ENCODE measurements at regions not wholly inside any gene's neighbourhood (a gene's known extent, or its start where the extent isn't known, plus 50 kb on each side); places are given as distances from the start of the nearest gene placed in this dataset.

- Histone ChIP-seq H4K20me1 (replicated peaks; ENCODE audit: insufficient read depth) (no peaks in the 10 kb centered on the region), H3K9me2 (ENCODE audit: insufficient read depth) (no peaks in the 10 kb centered on the region), H3K4me2 (no peak overlapping the region), H2AFZ (no peak overlapping the region), H3K27me3 (ENCODE audit: insufficient read depth) (no peaks in the 10 kb centered on the region), H3K27ac (ENCODE audit: low read depth) (no peak overlapping the region), H3K36me3 (ENCODE audit: insufficient read depth) (no peaks in the 10 kb centered on the region), H3K4me3 (no peak overlapping the region), H3K4me1 (ENCODE audit: insufficient read depth) (no peaks in the 10 kb centered on the region), H3F3A (replicated peaks; ENCODE audit: low read depth) (no peaks in the 10 kb centered on the region), H3K79me2 (replicated peaks; ENCODE audit: insufficient read depth) (no peaks in the 10 kb centered on the region)
- no peaks in the 10 kb centered on the region for H3K4me1 Mint-ChIP-seq
- no peak overlapping the region for H3K27ac Mint-ChIP-seq
- H3K9me3 Mint-ChIP-seq: no peaks in the 10 kb centered on the region
- TF ChIP-seq CTCF (conservative IDR thresholded peaks at IDR 0.05; ENCODE audit: low read depth in 2 of 2) (no peak), EZH2phosphoT487 (IDR thresholded peaks at IDR 0.05; ENCODE audit: unreplicated experiment) (no peak), ETS1 (IDR thresholded peaks at IDR 0.05) (no peak), REST (IDR thresholded peaks at IDR 0.05; ENCODE audit: unreplicated experiment) (no peak), ZNF331 (CRISPR knock-in tag; IDR thresholded peaks at IDR 0.05; ENCODE audit: low read depth) (no peak), ZNF114 (CRISPR knock-in tag; IDR thresholded peaks at IDR 0.05) (no peak), JUNB (IDR thresholded peaks at IDR 0.05; ENCODE audit: unreplicated experiment) (no peak)
- ATAC-seq (no peak), DNase-seq (ENCODE audit: low spot score) (no peak)
- no peaks in the 10 kb centered on the region for H3K36me3 Mint-ChIP-seq (ENCODE audit: low read depth)
- no peaks in the 10 kb centered on the region for H3K27me3 Mint-ChIP-seq (ENCODE audit: insufficient read depth, low read depth, poor library complexity)
- no peak overlapping the region for H3K4me3 Mint-ChIP-seq
Observed at GRCh38 chr9:2567922-2568321, 53.7 kb upstream of the VLDLR start.

- Histone ChIP-seq H3F3A (replicated peaks; ENCODE audit: low read depth) (no peaks in the 10 kb centered on the region), H3K9me2 (ENCODE audit: insufficient read depth) (no peaks in the 10 kb centered on the region), H2AFZ (no peak overlapping the region), H4K20me1 (replicated peaks; ENCODE audit: insufficient read depth) (no peaks in the 10 kb centered on the region), H3K36me3 (ENCODE audit: insufficient read depth) (no peaks in the 10 kb centered on the region), H3K27me3 (ENCODE audit: insufficient read depth) (no peaks in the 10 kb centered on the region), H3K79me2 (replicated peaks; ENCODE audit: insufficient read depth) (no peaks in the 10 kb centered on the region), H3K4me2 (no peak overlapping the region), H3K4me1 (ENCODE audit: insufficient read depth) (no peaks in the 10 kb centered on the region), H3K4me3 (no peak overlapping the region), H3K27ac (ENCODE audit: low read depth) (no peak overlapping the region)
- Mint-ChIP-seq H3K4me1 (no peaks in the 10 kb centered on the region), H3K36me3 (ENCODE audit: low read depth) (no peaks in the 10 kb centered on the region), H3K27me3 (ENCODE audit: insufficient read depth, low read depth, poor library complexity) (no peaks in the 10 kb centered on the region), H3K27ac (no peak overlapping the region), H3K9me3 (no peaks in the 10 kb centered on the region), H3K4me3 (no peak overlapping the region)
- DNase-seq (ENCODE audit: low spot score) (no peak), ATAC-seq (no peak)
- TF ChIP-seq ZNF114 (CRISPR knock-in tag; IDR thresholded peaks at IDR 0.05) (no peak), NANOG (IDR thresholded peaks at IDR 0.05; ENCODE audit: borderline replicate concordance) (no peak), CREB1 (CRISPR knock-in tag; IDR thresholded peaks at IDR 0.05; ENCODE audit: low read depth) (no peak), JUNB (IDR thresholded peaks at IDR 0.05; ENCODE audit: unreplicated experiment) (no peak), ZNF331 (CRISPR knock-in tag; IDR thresholded peaks at IDR 0.05; ENCODE audit: low read depth) (no peak), CTCF (conservative IDR thresholded peaks at IDR 0.05; ENCODE audit: low read depth in 2 of 2) (no peak)
Observed at GRCh38 chr9:2568689-2569088, 52.9 kb upstream of the VLDLR start.
